ENCODE measurements at regions not wholly inside any gene's neighbourhood (a gene's known extent, or its start where the extent isn't known, plus 50 kb on each side); places are given as distances from the start of the nearest gene placed in this dataset.

- ChIA-PET CTCF (interaction anchor here (0.9 kb wide), 1 partner anchor 56 kb away, joined by 3 read pairs; no protein-coding TSS in a partner anchor), POLR2A (no interaction called here)
Observed at GRCh38 chr21:35896060-35896459, 164.3 kb downstream of the SETD4 start.

DNA sequence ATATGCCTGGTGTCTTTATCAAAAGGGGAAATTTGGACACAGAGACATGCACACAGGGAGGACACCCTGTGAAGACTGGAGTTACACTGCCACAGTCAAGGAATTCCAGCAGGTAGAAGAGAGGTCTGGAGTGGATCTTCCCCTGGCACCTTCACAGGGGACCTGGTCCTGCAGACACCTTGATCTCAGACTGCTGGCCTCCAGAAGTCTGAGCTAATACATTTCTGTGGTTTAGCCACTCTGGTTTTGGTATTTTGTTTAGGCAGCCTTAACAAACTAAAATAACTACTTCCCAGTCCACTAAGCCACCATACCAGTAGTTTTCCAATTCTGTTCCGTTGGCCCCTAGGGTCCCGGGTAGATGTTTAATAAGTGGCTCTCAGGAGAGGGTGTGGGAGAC is 164.7 kb downstream of the SETD4 start:
- POLR2A ChIA-PET: no interaction called here

More at GRCh38 chr21:35896060-35896459, 164.3 kb downstream of the SETD4 start:
- no peaks in the 10 kb centered on the region; a peak in 1 of 4 replicates for H3K4me1 ChIP-seq (ENCODE audit: control insufficient read depth in 1 of 2, insufficient read depth in 2 of 2, low read depth in 1 of 2, low read length in 1 of 2)
- no peak overlapping the region for H3K4me2 ChIP-seq
- no peak overlapping the region for H2AFZ ChIP-seq (ENCODE audit: low read depth)
- DNase-seq: no peak
- H3K27ac ChIP-seq (ENCODE audit: low read depth in 2 of 2, low read length in 1 of 2): no peak overlapping the region
- H3F3A ChIP-seq (replicated peaks; ENCODE audit: insufficient read depth): no peaks in the 10 kb centered on the region
- H3K27me3 ChIP-seq (ENCODE audit: insufficient read depth): peaks cover 8% of the 10 kb centered on the region; the same call in 1 of the 2 replicates
- 30% methylated on average over 3 of the region's 3 CpGs for WGBS (ENCODE audit: low lambda C conversion rate)
- no peaks in the 10 kb centered on the region for H3K9me2 ChIP-seq
- H3K9me3 ChIP-seq: no peaks in the 10 kb centered on the region
- H3K79me2 ChIP-seq (ENCODE audit: insufficient read depth): no peaks in the 10 kb centered on the region
- TF ChIP-seq SIN3A (IDR thresholded peaks at IDR 0.05; ENCODE audit: borderline replicate concordance, low read depth, low read length): no peak
- no peak for TF ChIP-seq RAD21 (IDR thresholded peaks at IDR 0.05; ENCODE audit: low read length)
- TF ChIP-seq CHD2 (IDR thresholded peaks at IDR 0.05; ENCODE audit: low read length, partially characterized antibody): no peak
- no peak for TF ChIP-seq GABPA (IDR thresholded peaks at IDR 0.05; ENCODE audit: low read depth)
- no peak for TF ChIP-seq NFIC (IDR thresholded peaks at IDR 0.05; ENCODE audit: borderline replicate concordance)
- TF ChIP-seq RCOR1 (IDR thresholded peaks at IDR 0.05; ENCODE audit: low read length): no peak
- no peak for TF ChIP-seq MXI1 (IDR thresholded peaks at IDR 0.05; ENCODE audit: low read depth, low read length)
- no peak for TF ChIP-seq NRF1 (IDR thresholded peaks at IDR 0.05; ENCODE audit: low read depth, low read length)
- no peak for TF ChIP-seq ELF1 (IDR thresholded peaks at IDR 0.05)
- TF ChIP-seq, protein P1, sequence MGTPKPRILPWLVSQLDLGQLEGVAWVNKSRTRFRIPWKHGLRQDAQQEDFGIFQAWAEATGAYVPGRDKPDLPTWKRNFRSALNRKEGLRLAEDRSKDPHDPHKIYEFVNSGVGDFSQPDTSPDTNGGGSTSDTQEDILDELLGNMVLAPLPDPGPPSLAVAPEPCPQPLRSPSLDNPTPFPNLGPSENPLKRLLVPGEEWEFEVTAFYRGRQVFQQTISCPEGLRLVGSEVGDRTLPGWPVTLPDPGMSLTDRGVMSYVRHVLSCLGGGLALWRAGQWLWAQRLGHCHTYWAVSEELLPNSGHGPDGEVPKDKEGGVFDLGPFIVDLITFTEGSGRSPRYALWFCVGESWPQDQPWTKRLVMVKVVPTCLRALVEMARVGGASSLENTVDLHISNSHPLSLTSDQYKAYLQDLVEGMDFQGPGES (IDR thresholded peaks at IDR 0.05; ENCODE audit: low read depth, low read length): no peak
- no peak for TF ChIP-seq FOSL2 (IDR thresholded peaks at IDR 0.05; ENCODE audit: borderline replicate concordance, low read depth)
- TF ChIP-seq MEF2A (IDR thresholded peaks at IDR 0.05; ENCODE audit: borderline replicate concordance, low read depth): no peak
- TF ChIP-seq EP300 (IDR thresholded peaks at IDR 0.05; ENCODE audit: borderline replicate concordance in 1 of 2, low read depth in 1 of 2, low read length in 1 of 2): no peak
- TF ChIP-seq EZH2phosphoT487 (IDR thresholded peaks at IDR 0.05; ENCODE audit: borderline replicate concordance, low read depth): no peak
- no peak for TF ChIP-seq TAF1 (IDR thresholded peaks at IDR 0.05; ENCODE audit: borderline replicate concordance, low read depth, low read length)
- no peak overlapping the region for H3K4me3 ChIP-seq (ENCODE audit: low read depth in 2 of 2, low read length in 1 of 2)
- no peaks in the 10 kb centered on the region for H4K20me1 ChIP-seq (ENCODE audit: insufficient read depth)
- no peak overlapping the region for H3K9ac ChIP-seq
- no peaks in the 10 kb centered on the region for H3K36me3 ChIP-seq (replicated peaks in 1 of 2; ENCODE audit: control insufficient read depth in 1 of 2, insufficient read depth in 2 of 2, low read length in 1 of 2)

More for the DNA sequence above, 164.7 kb downstream of the SETD4 start:
- Histone ChIP-seq H3K36me3 (replicated peaks in 1 of 2; ENCODE audit: control insufficient read depth in 1 of 2, insufficient read depth in 2 of 2, low read length in 1 of 2) (no peaks in the 10 kb centered on the region), H3K9me3 (no peaks in the 10 kb centered on the region), H3K9me2 (no peaks in the 10 kb centered on the region), H3F3A (replicated peaks; ENCODE audit: insufficient read depth) (no peaks in the 10 kb centered on the region), H2AFZ (ENCODE audit: low read depth) (no peak overlapping the region), H3K79me2 (ENCODE audit: insufficient read depth) (no peaks in the 10 kb centered on the region), H3K4me1 (ENCODE audit: control insufficient read depth in 1 of 2, insufficient read depth in 2 of 2, low read depth in 1 of 2, low read length in 1 of 2) (no peaks in the 10 kb centered on the region; a peak in 1 of 4 replicates), H3K27ac (ENCODE audit: low read depth in 2 of 2, low read length in 1 of 2) (no peak overlapping the region), H3K9ac (no peak overlapping the region), H3K27me3 (ENCODE audit: insufficient read depth) (peaks cover 8% of the 10 kb centered on the region; the same call in 1 of the 2 replicates), H3K4me3 (ENCODE audit: low read depth in 2 of 2, low read length in 1 of 2) (no peak overlapping the region), H3K4me2 (no peak overlapping the region), H4K20me1 (ENCODE audit: insufficient read depth) (no peaks in the 10 kb centered on the region)
- DNase-seq: no peak
- WGBS (ENCODE audit: low lambda C conversion rate): 0% methylated on average over 2 of the region's 2 CpGs
- no peak for TF ChIP-seq FOXM1 (IDR thresholded peaks at IDR 0.05; ENCODE audit: low read depth)
- TF ChIP-seq ELF1 (IDR thresholded peaks at IDR 0.05): no peak
- TF ChIP-seq JUND (IDR thresholded peaks at IDR 0.05): no peak
- no peak for TF ChIP-seq CHD2 (IDR thresholded peaks at IDR 0.05; ENCODE audit: low read length, partially characterized antibody)
- no peak for TF ChIP-seq RXRA (IDR thresholded peaks at IDR 0.05; ENCODE audit: borderline replicate concordance, low read depth)
- TF ChIP-seq SMC3 (IDR thresholded peaks at IDR 0.05; ENCODE audit: low read depth, low read length): no peak
- no peak for TF ChIP-seq FOXJ3 (CRISPR knock-in tag; IDR thresholded peaks at IDR 0.05)
- TF ChIP-seq RAD21 (IDR thresholded peaks at IDR 0.05; ENCODE audit: low read length): no peak
- CTCF ChIA-PET: no interaction called here

Data from SK-N-SH (cell line).